Mesenchymal stem cell (in vitro differentiated cells and primary cell): ENCODE measurements at regions not wholly inside any gene's neighbourhood (a gene's known extent, or its start where the extent isn't known, plus 50 kb on each side); places are given as distances from the start of the nearest gene placed in this dataset.

Experiments
- DNase-seq: peaks from one replicate; pipeline ENCODE4 v3.0.0-alpha.2; 2013
- H2AFZ ChIP-seq: one replicate; pipeline ENCODE4 v1.6.1; 2013; ENCODE audit warnings: low read depth, mild to moderate bottlenecking, control low read depth, inconsistent platforms, low read length, moderate library complexity
- H2AK5ac ChIP-seq: 2 replicates; pipeline ENCODE4 v1.6.1; 2013; ENCODE audit warnings: low read length, moderate library complexity, mild to moderate bottlenecking, inconsistent platforms; ENCODE audit not compliant: severe bottlenecking
- H2BK120ac ChIP-seq: one replicate; pipeline ENCODE4 v1.6.1; 2013; ENCODE audit warnings: low read depth, mild to moderate bottlenecking, inconsistent platforms, low read length, moderate library complexity
- H2BK12ac ChIP-seq, 2 experiments: one replicate each; pipeline ENCODE4 v1.6.1; 2013; ENCODE audit warnings: inconsistent platforms in 2 of 2, low read length in 2 of 2, mild to moderate bottlenecking in 2 of 2, moderate library complexity in 2 of 2, control low read depth in 1 of 2
- H2BK15ac ChIP-seq: one replicate; pipeline ENCODE4 v1.6.1; 2013; ENCODE audit warnings: mild to moderate bottlenecking, low read depth, inconsistent platforms; ENCODE audit not compliant: poor library complexity, severe bottlenecking
- H2BK5ac ChIP-seq: 2 replicates; pipeline ENCODE4 v1.6.1; 2013; ENCODE audit warnings: low read depth, mild to moderate bottlenecking, low read length, control low read depth, inconsistent platforms; ENCODE audit not compliant: poor library complexity, severe bottlenecking
- H3K14ac ChIP-seq, 2 experiments: one replicate each; pipeline ENCODE4 v1.6.1; 2013; ENCODE audit warnings: inconsistent platforms in 2 of 2, low read length in 2 of 2, control low read depth in 1 of 2, mild to moderate bottlenecking in 1 of 2, moderate library complexity in 1 of 2
- H3K18ac ChIP-seq, 2 experiments: one replicate each; pipeline ENCODE4 v1.6.1; 2013; ENCODE audit warnings: inconsistent platforms in 2 of 2, low read length in 2 of 2, control low read depth in 1 of 2, low read depth in 1 of 2, mild to moderate bottlenecking in 1 of 2
- H3K23ac ChIP-seq, 2 experiments: one replicate each; pipeline ENCODE4 v1.6.1; 2013; ENCODE audit warnings: inconsistent platforms in 2 of 2, low read length in 2 of 2, mild to moderate bottlenecking in 2 of 2, moderate library complexity in 2 of 2, control low read depth in 1 of 2
- H3K27ac ChIP-seq: 2 replicates; pipeline ENCODE4 v1.5.1; 2013; ENCODE audit warnings: mild to moderate bottlenecking, moderate library complexity, low read length, control low read depth, inconsistent platforms; ENCODE audit not compliant: poor library complexity, severe bottlenecking
- H3K27me3 ChIP-seq, 2 experiments: 2 replicates each; pipeline versions ENCODE4 v1.6.1 to v1.7.0; 2013; ENCODE audit warnings: low read length in 2 of 2, mild to moderate bottlenecking in 2 of 2, moderate library complexity in 2 of 2, control low read depth in 1 of 2, inconsistent platforms in 1 of 2; ENCODE audit not compliant: control insufficient read depth in 1 of 2, insufficient read depth in 1 of 2
- H3K36me3 ChIP-seq, 2 experiments: 2 replicates each; pipeline versions ENCODE4 v1.6.1 to v1.7.0; 2013; ENCODE audit warnings: low read length in 2 of 2, control low read depth in 1 of 2, inconsistent platforms in 1 of 2, low read depth in 1 of 2, mild to moderate bottlenecking in 1 of 2; ENCODE audit not compliant: insufficient read depth in 2 of 2, control insufficient read depth in 1 of 2
- H3K4ac ChIP-seq, 2 experiments: one replicate each; pipeline ENCODE4 v1.6.1; 2013; ENCODE audit warnings: inconsistent platforms in 2 of 2, low read length in 2 of 2, mild to moderate bottlenecking in 2 of 2, moderate library complexity in 2 of 2, control low read depth in 1 of 2, low read depth in 1 of 2
- H3K4me1 ChIP-seq: 2 replicates; pipeline ENCODE4 v1.6.1; 2013; ENCODE audit warnings: low read depth, low read length, control low read depth; ENCODE audit not compliant: control insufficient read depth, insufficient read depth
- H3K4me2 ChIP-seq: 2 replicates; pipeline ENCODE4 v1.6.1; 2013; ENCODE audit warnings: low read length, mild to moderate bottlenecking, inconsistent platforms; ENCODE audit not compliant: poor library complexity, severe bottlenecking
- H3K4me3 ChIP-seq, 2 experiments: 2 replicates each; pipeline versions ENCODE4 v1.5.1 to v1.7.0; 2013; ENCODE audit warnings: low read length in 2 of 2, mild to moderate bottlenecking in 2 of 2, control low read depth in 1 of 2, low read depth in 1 of 2; ENCODE audit not compliant: insufficient read depth in 1 of 2
- H3K79me1 ChIP-seq: replicated peaks from 2 replicates; pipeline ENCODE4 v1.6.1; 2013; ENCODE audit warnings: mild to moderate bottlenecking, control low read depth, low read length, inconsistent platforms; ENCODE audit not compliant: poor library complexity, severe bottlenecking
- H3K9ac ChIP-seq: 2 replicates; pipeline ENCODE4 v1.7.0; 2013; ENCODE audit warnings: mild to moderate bottlenecking, low read length, moderate library complexity
- H3K9me3 ChIP-seq: 2 replicates; pipeline ENCODE4 v1.7.0; 2013; ENCODE audit warnings: mild to moderate bottlenecking, low read length; ENCODE audit not compliant: control insufficient read depth
- H4K8ac ChIP-seq: one replicate; pipeline ENCODE4 v1.6.1; 2013; ENCODE audit warnings: inconsistent platforms, mild to moderate bottlenecking, low read length, moderate library complexity
- H4K91ac ChIP-seq: one replicate; pipeline ENCODE4 v1.6.1; 2013; ENCODE audit warnings: mild to moderate bottlenecking, low read length, inconsistent platforms
- WGBS: methylation state at CpG from one replicate; pipeline ENCODE4 v1.1.7; 2013; ENCODE audit warnings: mixed read lengths; 5-methylcytosine and 5-hydroxymethylcytosine counted together

DNA sequence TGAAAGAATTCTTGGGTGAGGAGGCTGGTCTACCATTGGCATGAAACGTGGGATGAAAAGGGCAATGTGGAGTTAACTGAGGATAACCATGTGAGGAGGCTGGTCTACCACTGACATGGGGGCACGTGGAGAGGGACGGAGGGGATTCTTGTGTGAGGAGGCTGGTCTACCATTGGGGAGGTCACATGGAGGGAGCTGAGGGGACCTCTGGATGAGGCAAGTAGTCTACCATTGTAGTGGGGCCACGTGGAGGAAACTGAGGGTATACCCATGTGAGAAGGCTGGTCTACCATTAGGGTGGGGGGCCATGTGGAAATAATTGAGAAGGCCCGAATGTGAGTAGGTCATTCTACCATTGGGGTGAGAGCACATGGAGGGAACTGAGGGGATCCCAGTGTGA lies 154.1 kb downstream of the FBLN2 start:
- Histone ChIP-seq H3K36me3 (no peaks in the 10 kb centered on the region), H3K4me1 (no peaks in the 10 kb centered on the region), H3K9ac (no peak overlapping the region), H2BK15ac (no peak overlapping the region), H3K79me1 (no peaks in the 10 kb centered on the region), H3K9me3 (no peaks in the 10 kb centered on the region), H3K14ac (no peak overlapping the region), H3K27ac (no peak overlapping the region), H3K4me2 (no peak overlapping the region), H4K91ac (no peak overlapping the region), H3K4me3 (no peak overlapping the region), H2BK120ac (no peak overlapping the region), H3K23ac (no peak overlapping the region), H3K27me3 (peaks cover 0 to 8% of the 10 kb centered on the region in 2 experiments), H4K8ac (no peak overlapping the region), H2AK5ac (no peak overlapping the region), H3K18ac (no peak overlapping the region), H2BK12ac (no peak overlapping the region), H3K4ac (no peak overlapping the region), H2AFZ (no peak overlapping the region), H2BK5ac (no peak overlapping the region)
- WGBS, result 68% methylated on average over 5 of the region's 5 CpGs
- DNase-seq, result no peak

DNA sequence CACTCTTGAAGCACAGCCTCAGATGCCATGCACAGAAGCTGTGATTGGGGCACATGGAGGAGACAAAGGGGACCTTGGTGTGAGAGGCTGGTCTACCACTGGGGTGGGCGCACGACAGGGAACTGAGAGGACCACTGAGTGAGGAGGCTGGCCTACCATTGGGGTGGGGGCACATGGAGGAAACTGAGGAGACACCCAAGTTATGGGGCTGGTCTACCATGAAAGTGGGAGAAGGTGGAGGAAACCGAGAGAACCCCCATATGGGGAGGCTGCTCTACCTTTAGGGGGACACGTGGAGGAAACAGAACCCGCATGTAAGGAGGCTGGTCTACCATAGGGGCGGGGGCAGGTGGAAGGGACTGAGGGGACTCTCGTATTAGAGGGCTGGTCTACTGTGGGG lies 153.4 kb downstream of the FBLN2 start:
- Histone ChIP-seq H2BK5ac (no peak overlapping the region), H2BK12ac (no peak overlapping the region), H3K27ac (no peak overlapping the region), H3K4me2 (no peak overlapping the region), H3K4me1 (no peaks in the 10 kb centered on the region), H3K9me3 (no peaks in the 10 kb centered on the region), H3K23ac (no peak overlapping the region), H3K9ac (no peak overlapping the region), H4K8ac (no peak overlapping the region), H2BK15ac (no peak overlapping the region), H3K27me3 (peaks cover 0 to 12% of the 10 kb centered on the region in 2 experiments), H4K91ac (no peak overlapping the region), H2BK120ac (no peak overlapping the region), H3K36me3 (no peaks in the 10 kb centered on the region), H3K79me1 (no peaks in the 10 kb centered on the region), H2AK5ac (no peak overlapping the region), H2AFZ (no peak overlapping the region), H3K18ac (no peak overlapping the region), H3K14ac (no peak overlapping the region), H3K4ac (no peak overlapping the region), H3K4me3 (no peak overlapping the region)
- DNase-seq, result no peak
- WGBS, result 78% methylated on average over 7 of the region's 7 CpGs

DNA sequence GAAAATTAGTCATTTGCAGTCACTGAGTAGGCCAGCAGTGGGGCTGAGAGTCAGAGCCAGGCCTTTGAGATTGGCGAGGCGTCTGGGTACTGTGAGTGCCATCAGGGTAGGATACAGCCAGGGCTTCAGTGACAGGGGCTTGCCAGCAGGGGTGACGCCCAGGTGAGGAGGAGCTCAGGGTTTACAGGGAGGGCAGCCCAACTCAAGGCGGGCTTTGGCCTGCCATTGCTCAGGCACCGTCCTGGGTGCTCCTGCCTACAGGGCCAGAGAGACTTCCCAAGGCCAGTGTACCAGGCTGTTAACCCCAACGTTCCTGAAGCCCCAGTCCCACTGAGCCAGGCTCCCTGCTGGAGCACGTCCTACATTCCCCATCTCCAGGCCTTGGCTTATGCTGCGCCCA lies 152.0 kb downstream of the FBLN2 start:
- Histone ChIP-seq H3K4me2 (no peak overlapping the region), H2BK120ac (no peak overlapping the region), H3K4me1 (no peaks in the 10 kb centered on the region), H3K27ac (no peak overlapping the region), H3K18ac (no peak overlapping the region), H2BK5ac (no peak overlapping the region), H2BK15ac (no peak overlapping the region), H4K8ac (no peak overlapping the region), H3K14ac (no peak overlapping the region), H3K23ac (no peak overlapping the region), H3K4ac (no peak overlapping the region), H3K9me3 (no peaks in the 10 kb centered on the region), H3K4me3 (no peak overlapping the region), H3K9ac (no peak overlapping the region), H3K36me3 (no peaks in the 10 kb centered on the region), H2AK5ac (no peak overlapping the region), H2AFZ (no peak overlapping the region), H3K27me3 (peaks cover 6 to 17% of the 10 kb centered on the region in 2 experiments), H4K91ac (no peak overlapping the region), H2BK12ac (no peak overlapping the region), H3K79me1 (no peaks in the 10 kb centered on the region)
- DNase-seq, result no peak
- WGBS, result 74% methylated on average over 8 of the region's 8 CpGs

DNA sequence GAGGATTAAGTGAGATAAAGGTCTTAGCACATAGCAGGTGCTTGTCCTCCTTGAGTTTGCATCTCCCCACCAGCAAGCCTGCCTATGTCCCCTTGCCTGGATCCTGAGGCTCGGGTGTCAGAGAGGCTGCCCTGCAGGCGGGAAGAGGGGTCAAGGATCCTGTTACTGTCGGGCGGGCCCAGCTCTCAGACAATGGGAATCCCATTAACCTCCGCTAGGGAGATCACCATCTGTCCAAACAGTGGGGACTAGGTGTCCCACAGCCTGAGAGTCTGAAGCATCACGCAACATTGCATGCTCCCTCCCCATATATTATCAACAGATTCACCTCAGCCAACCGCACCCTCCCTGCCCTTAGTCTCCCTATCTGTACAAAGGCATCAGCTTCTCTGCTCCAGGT lies 151.4 kb downstream of the FBLN2 start:
- Histone ChIP-seq H3K27ac (no peak overlapping the region), H3K18ac (no peak overlapping the region), H3K4ac (no peak overlapping the region), H3K9ac (no peak overlapping the region), H3K27me3 (peaks cover 6 to 21% of the 10 kb centered on the region in 2 experiments), H3K4me2 (no peak overlapping the region), H3K4me1 (no peaks in the 10 kb centered on the region), H2BK12ac (no peak overlapping the region), H2AK5ac (no peak overlapping the region), H3K36me3 (no peaks in the 10 kb centered on the region), H3K23ac (no peak overlapping the region), H2BK15ac (no peak overlapping the region), H4K91ac (no peak overlapping the region), H4K8ac (no peak overlapping the region), H3K14ac (no peak overlapping the region), H2BK120ac (no peak overlapping the region), H3K79me1 (no peaks in the 10 kb centered on the region), H2AFZ (no peak overlapping the region), H2BK5ac (no peak overlapping the region), H3K9me3 (no peaks in the 10 kb centered on the region), H3K4me3 (no peak overlapping the region)
- WGBS, result 45% methylated on average over 7 of the region's 7 CpGs
- DNase-seq, result no peak
